WTC11 (cell line): ENCODE measurements at regions not wholly inside any gene's neighbourhood (a gene's known extent, or its start where the extent isn't known, plus 50 kb on each side); places are given as distances from the start of the nearest gene placed in this dataset.

Source experiments
- ARID4B ChIP-seq: sonication (generic); formaldehyde crosslinking; IDR thresholded peaks from 2 replicates; pipeline ENCODE4 v1.8.0; 2023; ENCODE audit warnings: missing genetic modification reagents, mild to moderate bottlenecking, borderline replicate concordance
- NR2C2 ChIP-seq: sonication (generic); formaldehyde crosslinking; IDR thresholded peaks from 2 replicates; pipeline ENCODE4 v1.8.0; 2022; ENCODE audit warnings: mild to moderate bottlenecking, missing genetic modification reagents

- TF ChIP-seq ARID4B (CRISPR knock-in tag) (no peak), NR2C2 (CRISPR knock-in tag) (no peak)
Measured at GRCh38 chr2:134190062-134190806, 63.6 kb upstream of the MGAT5 start.
